Naive thymus-derived CD8-positive, alpha-beta T cell (primary cell): ENCODE measurements at regions not wholly inside any gene's neighbourhood (a gene's known extent, or its start where the extent isn't known, plus 50 kb on each side); places are given as distances from the start of the nearest gene placed in this dataset.

Experiments used
- ATAC-seq, 2 donors: fragments of 150-1000 bp; cut with Tn5 transposase in 1 of 2; sonication (Bioruptor Pico), chemical (Tn5 transposase) in 1 of 2; 1 replicate in 1 of 2; 2 replicates in 1 of 2; pipeline ENCODE4 v1.10.0; 2021; ENCODE audit warnings: mild to moderate bottlenecking in 2 of 2, moderate library complexity in 2 of 2
- POLR2A ChIA-PET: fragments of 350-600 bp; sonication (Branson Sonifier 250); formaldehyde crosslinking; loops from one replicate; lab custom pipeline; 2021; ENCODE audit warnings: antibody characterized with exemption; lab: Charles Lee
- DNase-seq, 10 donors: peaks; one replicate each; pipeline versions ENCODE4 v3.0.0 to v3.0.0-alpha.2; 2020 to 2022
- H3K27ac Mint-ChIP-seq, 10 donors: one replicate each; pipeline ENCODE4 v1.8.0; 2020 to 2022; ENCODE audit warnings: mild to moderate bottlenecking in 10 of 10, mixed read lengths in 10 of 10, moderate library complexity in 4 of 10, inconsistent platforms in 1 of 10
- H3K27me3 Mint-ChIP-seq, 5 donors: one replicate each; pipeline ENCODE4 v1.8.0; 2021 to 2022; ENCODE audit warnings: mixed read lengths in 5 of 5
- H3K36me3 Mint-ChIP-seq, 3 donors: one replicate each; pipeline ENCODE4 v1.8.0; 2020 to 2022; ENCODE audit warnings: mixed read lengths in 3 of 3, mild to moderate bottlenecking in 2 of 3, inconsistent platforms in 1 of 3
- H3K4me1 Mint-ChIP-seq, 4 donors: one replicate each; pipeline ENCODE4 v1.8.0; 2021 to 2022; ENCODE audit warnings: mixed read lengths in 4 of 4
- H3K4me3 Mint-ChIP-seq, 10 donors: one replicate each; pipeline ENCODE4 v1.8.0; 2020 to 2022; ENCODE audit warnings: mild to moderate bottlenecking in 10 of 10, mixed read lengths in 10 of 10, moderate library complexity in 6 of 10, inconsistent platforms in 1 of 10
- H3K9me3 Mint-ChIP-seq, 9 donors: one replicate each; pipeline ENCODE4 v1.8.0; 2020 to 2022; ENCODE audit warnings: mixed read lengths in 9 of 9, mild to moderate bottlenecking in 3 of 9, inconsistent platforms in 1 of 9, moderate library complexity in 1 of 9

GRCh38 chr20:16197696-16198095, 375.6 kb downstream of the KIF16B start:
- Mint-ChIP-seq H3K36me3 (no peaks in the 10 kb centered on the region), H3K9me3 (peaks cover 0 to 12% (median 3%) of the 10 kb centered on the region in 9 donors), H3K27me3 (peaks cover 0 to 4% (median 0%) of the 10 kb centered on the region in 5 donors), H3K4me1 (no peaks in the 10 kb centered on the region), H3K4me3 (no peak overlapping the region), H3K27ac (no peak overlapping the region)
- ATAC-seq, result no peak
- DNase-seq, result no peak
- POLR2A ChIA-PET, result no interaction called here

- Mint-ChIP-seq H3K4me1 (no peaks in the 10 kb centered on the region), H3K9me3 (peaks cover 0 to 12% (median 3%) of the 10 kb centered on the region in 9 donors), H3K27ac (no peak overlapping the region), H3K4me3 (no peak overlapping the region), H3K36me3 (no peaks in the 10 kb centered on the region), H3K27me3 (peaks cover 0 to 7% (median 0%) of the 10 kb centered on the region in 5 donors)
- POLR2A ChIA-PET, result no interaction called here
- ATAC-seq (no peak), DNase-seq (no peak)
These were observed 377.6 kb downstream of the KIF16B start for GRCh38 chr20:16195671-16196070.

- ATAC-seq (no peak), DNase-seq (no peak)
- H3K27ac Mint-ChIP-seq, result no peak overlapping the region
- H3K4me1 Mint-ChIP-seq, result no peaks in the 10 kb centered on the region
- H3K27me3 Mint-ChIP-seq, result peaks cover 0 to 8% (median 0%) of the 10 kb centered on the region in 5 donors
- peaks cover 0 to 12% (median 1%) of the 10 kb centered on the region in 9 donors for H3K9me3 Mint-ChIP-seq
- no peaks in the 10 kb centered on the region for H3K36me3 Mint-ChIP-seq
- POLR2A ChIA-PET, result no interaction called here
- no peak overlapping the region for H3K4me3 Mint-ChIP-seq
These were observed 378.5 kb downstream of the KIF16B start for GRCh38 chr20:16194617-16195360.

GRCh38 chr20:16191496-16191895, 381.8 kb downstream of the KIF16B start:
- no peak for ATAC-seq
- no peak for DNase-seq
- Mint-ChIP-seq H3K4me1 (peaks cover 0 to 1% (median 0%) of the 10 kb centered on the region in 4 donors), H3K36me3 (no peaks in the 10 kb centered on the region), H3K27ac (no peak overlapping the region), H3K27me3 (peaks cover 0 to 8% (median 0%) of the 10 kb centered on the region in 5 donors), H3K9me3 (peaks cover 0 to 3% (median 0%) of the 10 kb centered on the region in 9 donors), H3K4me3 (no peak overlapping the region)
- POLR2A ChIA-PET, result no interaction called here

- Mint-ChIP-seq H3K4me1 (peaks cover 0 to 1% (median 0%) of the 10 kb centered on the region in 4 donors), H3K36me3 (no peaks in the 10 kb centered on the region)
These were observed 383.9 kb downstream of the KIF16B start for GRCh38 chr20:16189371-16189770.

GRCh38 chr20:16187956-16188616, 385.2 kb downstream of the KIF16B start:
- Mint-ChIP-seq H3K36me3 (no peaks in the 10 kb centered on the region), H3K27me3 (peaks cover 0 to 15% (median 5%) of the 10 kb centered on the region in 5 donors), H3K4me1 (peaks cover 0 to 1% (median 0%) of the 10 kb centered on the region in 4 donors), H3K27ac (no peak overlapping the region), H3K9me3 (peaks cover 0 to 3% (median 0%) of the 10 kb centered on the region in 9 donors), H3K4me3 (no peak overlapping the region)
- DNase-seq (no peak), ATAC-seq (no peak)
- POLR2A ChIA-PET, result no interaction called here

More at GRCh38 chr20:16189371-16189770, 383.9 kb downstream of the KIF16B start:
- H3K27ac Mint-ChIP-seq, result no peak overlapping the region
- POLR2A ChIA-PET, result no interaction called here
- H3K9me3 Mint-ChIP-seq, result peaks cover 0 to 2% (median 0%) of the 10 kb centered on the region in 9 donors
- no peak overlapping the region for H3K4me3 Mint-ChIP-seq
- no peak for ATAC-seq
- peaks cover 0 to 15% (median 5%) of the 10 kb centered on the region in 5 donors for H3K27me3 Mint-ChIP-seq
- no peak for DNase-seq

- DNase-seq (no peak), ATAC-seq (no peak)
- H3K27me3 Mint-ChIP-seq, result peaks cover 0 to 2% (median 0%) of the 10 kb centered on the region in 5 donors
- H3K4me1 Mint-ChIP-seq, result peaks cover 0 to 8% (median 0%) of the 10 kb centered on the region in 4 donors
- H3K9me3 Mint-ChIP-seq, result peaks cover 0 to 28% (median 7%) of the 10 kb centered on the region in 9 donors
- POLR2A ChIA-PET, result no interaction called here
- H3K4me3 Mint-ChIP-seq, result no peak overlapping the region
- H3K36me3 Mint-ChIP-seq, result no peaks in the 10 kb centered on the region
- H3K27ac Mint-ChIP-seq, result no peak overlapping the region
These were observed 393.3 kb downstream of the KIF16B start for GRCh38 chr20:16179919-16180318.

GRCh38 chr20:16179371-16179770, 393.9 kb downstream of the KIF16B start:
- ATAC-seq (no peak), DNase-seq (no peak)
- peaks cover 0 to 28% (median 7%) of the 10 kb centered on the region in 9 donors for H3K9me3 Mint-ChIP-seq
- H3K36me3 Mint-ChIP-seq, result no peaks in the 10 kb centered on the region
- H3K27ac Mint-ChIP-seq, result no peak overlapping the region
- peaks cover 0 to 8% (median 0%) of the 10 kb centered on the region in 4 donors for H3K4me1 Mint-ChIP-seq
- H3K4me3 Mint-ChIP-seq, result no peak overlapping the region
- POLR2A ChIA-PET, result no interaction called here
- H3K27me3 Mint-ChIP-seq, result no peaks in the 10 kb centered on the region

GRCh38 chr20:16178546-16179135, 394.6 kb downstream of the KIF16B start:
- Mint-ChIP-seq H3K27ac (no peak overlapping the region), H3K4me1 (peaks cover 0 to 8% (median 0%) of the 10 kb centered on the region in 4 donors), H3K36me3 (no peaks in the 10 kb centered on the region), H3K27me3 (no peaks in the 10 kb centered on the region), H3K9me3 (peaks cover 0 to 28% (median 6%) of the 10 kb centered on the region in 9 donors), H3K4me3 (no peak overlapping the region)
- DNase-seq (no peak), ATAC-seq (no peak)
- POLR2A ChIA-PET, result no interaction called here

GRCh38 chr20:16175322-16175961, 397.8 kb downstream of the KIF16B start:
- H3K27ac Mint-ChIP-seq, result no peak overlapping the region
- no peaks in the 10 kb centered on the region for H3K36me3 Mint-ChIP-seq
- POLR2A ChIA-PET, result no interaction called here
- H3K4me3 Mint-ChIP-seq, result no peak overlapping the region
- H3K9me3 Mint-ChIP-seq, result peaks cover 0 to 22% (median 5%) of the 10 kb centered on the region in 9 donors
- peaks cover 0 to 10% (median 2%) of the 10 kb centered on the region in 5 donors for H3K27me3 Mint-ChIP-seq
- ATAC-seq (no peak), DNase-seq (no peak)
- H3K4me1 Mint-ChIP-seq, result peaks cover 0 to 12% (median 0%) of the 10 kb centered on the region in 4 donors

- H3K36me3 Mint-ChIP-seq, result no peaks in the 10 kb centered on the region
- ATAC-seq, result no peak
- no peak overlapping the region for H3K4me3 Mint-ChIP-seq
These were observed 398.9 kb downstream of the KIF16B start for GRCh38 chr20:16174311-16174710.

GRCh38 chr20:16173044-16173443, 400.2 kb downstream of the KIF16B start:
- peaks cover 0 to 19% (median 2%) of the 10 kb centered on the region in 5 donors for H3K27me3 Mint-ChIP-seq
- H3K4me3 Mint-ChIP-seq, result no peak overlapping the region
- ATAC-seq (no peak), DNase-seq (no peak)
- no peak overlapping the region for H3K27ac Mint-ChIP-seq
- peaks cover 0 to 16% (median 0%) of the 10 kb centered on the region in 4 donors for H3K4me1 Mint-ChIP-seq
- peaks cover 0 to 10% (median 1%) of the 10 kb centered on the region in 9 donors for H3K9me3 Mint-ChIP-seq
- POLR2A ChIA-PET, result no interaction called here
- H3K36me3 Mint-ChIP-seq, result no peaks in the 10 kb centered on the region

More at GRCh38 chr20:16174311-16174710, 398.9 kb downstream of the KIF16B start:
- peaks cover 0 to 10% (median 2%) of the 10 kb centered on the region in 5 donors for H3K27me3 Mint-ChIP-seq
- DNase-seq, result no peak
- no peak overlapping the region for H3K27ac Mint-ChIP-seq
- POLR2A ChIA-PET, result no interaction called here
- H3K9me3 Mint-ChIP-seq, result peaks cover 0 to 10% (median 2%) of the 10 kb centered on the region in 9 donors
- peaks cover 0 to 16% (median 0%) of the 10 kb centered on the region in 4 donors for H3K4me1 Mint-ChIP-seq
